GM12892 (cell line): ENCODE measurements at regions not wholly inside any gene's neighbourhood (a gene's known extent, or its start where the extent isn't known, plus 50 kb on each side); places are given as distances from the start of the nearest gene placed in this dataset.

Source experiments
- POLR2A ChIP-seq: IDR thresholded peaks from 2 replicates; pipeline ENCODE4 v1.6.1; 2011; ENCODE audit warnings: low read depth, low read length, control low read depth
- POLR2AphosphoS5 ChIP-seq: IDR thresholded peaks from 2 replicates; pipeline ENCODE4 v1.6.1; 2011; ENCODE audit warnings: low read depth, low read length, control low read depth
- TAF1 ChIP-seq: IDR thresholded peaks from 2 replicates; pipeline ENCODE4 v1.6.1; 2011; ENCODE audit warnings: low read depth, mild to moderate bottlenecking, control low read depth, low read length, borderline replicate concordance

- TF ChIP-seq POLR2A (no peak), TAF1 (no peak), POLR2AphosphoS5 (no peak)
Observed at GRCh38 chr2:156672556-156673332, 236.6 kb downstream of the GPD2 start.
